Breast epithelium (tissue), 3 donors: ENCODE measurements at regions not wholly inside any gene's neighbourhood (a gene's known extent, or its start where the extent isn't known, plus 50 kb on each side); places are given as distances from the start of the nearest gene placed in this dataset.

Experiments used
- POLR2A ChIP-seq: fragments of 450-650 bp; IDR thresholded peaks from one replicate; pipeline ENCODE4 v1.6.1; 2016; ENCODE audit warnings: antibody characterized with exemption, mild to moderate bottlenecking, moderate library complexity
- POLR2AphosphoS5 ChIP-seq, 3 donors: sonication (generic); formaldehyde crosslinking; IDR thresholded peaks; one replicate each; pipeline ENCODE4 v1.6.1; 2017; ENCODE audit warnings: antibody characterized with exemption in 3 of 3
- TF ChIP-seq, protein P1 (sequence below), 3 donors: fragments of 450-650 bp; IDR thresholded peaks; one replicate each; pipeline ENCODE4 v1.5.1; 2016 to 2017; ENCODE audit warnings: antibody characterized with exemption in 3 of 3, mild to moderate bottlenecking in 3 of 3, moderate library complexity in 3 of 3

DNA sequence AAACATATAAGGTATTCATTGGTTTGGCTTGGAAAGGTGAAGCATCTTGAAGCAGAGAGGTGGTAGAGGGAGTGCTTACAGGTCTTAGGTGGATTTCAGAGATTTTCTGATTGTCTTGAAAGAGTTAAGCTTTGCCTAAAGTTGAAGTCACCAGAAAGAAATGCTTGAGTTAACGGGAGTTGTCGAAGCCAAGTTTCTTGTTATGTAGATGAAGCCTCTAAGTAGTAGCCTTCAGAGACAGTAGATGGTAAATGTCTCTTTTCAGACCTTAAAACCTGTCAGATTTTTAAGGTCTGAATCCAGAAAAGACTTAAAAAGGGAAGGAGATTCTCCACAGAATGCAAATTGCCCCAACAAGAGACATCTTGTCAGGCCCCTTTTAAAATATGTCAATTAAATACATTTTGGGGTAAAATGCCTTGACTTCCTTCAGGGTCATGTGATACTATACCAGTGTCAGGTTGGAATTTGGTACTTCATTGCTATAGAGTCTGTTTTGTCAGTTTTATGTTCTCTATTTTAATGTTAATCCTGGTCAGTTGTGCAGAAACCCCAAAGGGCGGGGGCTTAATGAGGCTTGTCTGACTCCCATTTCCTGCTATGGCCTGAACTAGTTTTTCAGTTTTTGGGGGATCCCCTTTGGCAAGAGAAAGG is 81.0 kb downstream of the PCDH18 start:
- TF ChIP-seq, protein P1, sequence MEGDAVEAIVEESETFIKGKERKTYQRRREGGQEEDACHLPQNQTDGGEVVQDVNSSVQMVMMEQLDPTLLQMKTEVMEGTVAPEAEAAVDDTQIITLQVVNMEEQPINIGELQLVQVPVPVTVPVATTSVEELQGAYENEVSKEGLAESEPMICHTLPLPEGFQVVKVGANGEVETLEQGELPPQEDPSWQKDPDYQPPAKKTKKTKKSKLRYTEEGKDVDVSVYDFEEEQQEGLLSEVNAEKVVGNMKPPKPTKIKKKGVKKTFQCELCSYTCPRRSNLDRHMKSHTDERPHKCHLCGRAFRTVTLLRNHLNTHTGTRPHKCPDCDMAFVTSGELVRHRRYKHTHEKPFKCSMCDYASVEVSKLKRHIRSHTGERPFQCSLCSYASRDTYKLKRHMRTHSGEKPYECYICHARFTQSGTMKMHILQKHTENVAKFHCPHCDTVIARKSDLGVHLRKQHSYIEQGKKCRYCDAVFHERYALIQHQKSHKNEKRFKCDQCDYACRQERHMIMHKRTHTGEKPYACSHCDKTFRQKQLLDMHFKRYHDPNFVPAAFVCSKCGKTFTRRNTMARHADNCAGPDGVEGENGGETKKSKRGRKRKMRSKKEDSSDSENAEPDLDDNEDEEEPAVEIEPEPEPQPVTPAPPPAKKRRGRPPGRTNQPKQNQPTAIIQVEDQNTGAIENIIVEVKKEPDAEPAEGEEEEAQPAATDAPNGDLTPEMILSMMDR (IDR thresholded peaks at IDR 0.05), result no peak
- TF ChIP-seq POLR2A (no peak), POLR2AphosphoS5 (IDR thresholded peaks at IDR 0.05) (no peak)
